WTC11 (cell line): ENCODE measurements at regions not wholly inside any gene's neighbourhood (a gene's known extent, or its start where the extent isn't known, plus 50 kb on each side); places are given as distances from the start of the nearest gene placed in this dataset.

Experiments
- ATAC-seq: fragments of 200-7000 bp; cut with Tn5 transposase; 2 replicates; pipeline ENCODE4 v1.10.0; 2021; ENCODE audit warnings: mild to moderate bottlenecking, moderate library complexity
- CTCF ChIA-PET: fragments of 300-600 bp; sonication (Branson Sonifier 250); formaldehyde crosslinking; loops from one replicate; lab custom pipeline; 2021; ENCODE audit warnings: antibody characterized with exemption; lab: Charles Lee
- POLR2A ChIA-PET: fragments of 350-600 bp; sonication (Branson Sonifier 250); formaldehyde crosslinking; loops from one replicate; lab custom pipeline; 2021; ENCODE audit warnings: antibody characterized with exemption; lab: Charles Lee
- DNase-seq: peaks from one replicate; pipeline ENCODE4 v3.0.0; 2021; ENCODE audit warnings: low spot score
- H3K27ac Mint-ChIP-seq: 2 replicates; pipeline ENCODE4 v1.8.0; 2021; ENCODE audit warnings: mixed read lengths
- H3K27me3 Mint-ChIP-seq: 2 replicates; pipeline ENCODE4 v1.8.0; 2021; ENCODE audit warnings: low read depth, mild to moderate bottlenecking, moderate library complexity, mixed read lengths
- H3K36me3 Mint-ChIP-seq: 2 replicates; pipeline ENCODE4 v1.8.0; 2021; ENCODE audit warnings: mixed read lengths
- H3K4me1 Mint-ChIP-seq: 2 replicates; pipeline ENCODE4 v1.8.0; 2022; ENCODE audit warnings: mixed read lengths
- H3K4me3 Mint-ChIP-seq: 2 replicates; pipeline ENCODE4 v1.8.0; 2021; ENCODE audit warnings: mild to moderate bottlenecking, moderate library complexity, mixed read lengths
- H3K9me3 Mint-ChIP-seq: 2 replicates; pipeline ENCODE4 v1.8.0; 2021; ENCODE audit warnings: mixed read lengths
- AFF4 ChIP-seq: sonication (generic); formaldehyde crosslinking; IDR thresholded peaks from 2 replicates; pipeline ENCODE4 v1.8.1; 2023; ENCODE audit warnings: mild to moderate bottlenecking, missing genetic modification reagents, borderline replicate concordance
- CBFB ChIP-seq: sonication (generic); formaldehyde crosslinking; IDR thresholded peaks from 2 replicates; pipeline ENCODE4 v1.8.1; 2022; ENCODE audit warnings: mild to moderate bottlenecking, low read depth, missing genetic modification reagents
- CDX4 ChIP-seq: fragments of 250-450 bp; sonication (Bioruptor Pico); IDR thresholded peaks from 2 replicates; pipeline ENCODE4 v1.9.0; 2021; ENCODE audit warnings: moderate library complexity, mild to moderate bottlenecking, inconsistent platforms, borderline replicate concordance
- CREM ChIP-seq: sonication (generic); formaldehyde crosslinking; IDR thresholded peaks from 2 replicates; pipeline ENCODE4 v1.8.1; 2022; ENCODE audit warnings: mild to moderate bottlenecking, missing genetic modification reagents, moderate library complexity
- E2F4 ChIP-seq: sonication (generic); formaldehyde crosslinking; IDR thresholded peaks from 2 replicates; pipeline ENCODE4 v1.8.1; 2022; ENCODE audit warnings: low read depth, mild to moderate bottlenecking, moderate library complexity, missing genetic modification reagents, borderline replicate concordance
- ETV6 ChIP-seq: sonication (generic); formaldehyde crosslinking; IDR thresholded peaks from 2 replicates; pipeline ENCODE4 v1.8.1; 2022; ENCODE audit warnings: mild to moderate bottlenecking, missing genetic modification reagents
- FOXP1 ChIP-seq: sonication (generic); formaldehyde crosslinking; IDR thresholded peaks from 2 replicates; pipeline ENCODE4 v1.8.0; 2022; ENCODE audit warnings: missing genetic modification reagents, mild to moderate bottlenecking, moderate library complexity, borderline replicate concordance
- FOXP4 ChIP-seq: sonication (generic); formaldehyde crosslinking; IDR thresholded peaks from 2 replicates; pipeline ENCODE4 v1.8.0; 2022; ENCODE audit warnings: mild to moderate bottlenecking, missing genetic modification reagents
- IRF1 ChIP-seq: sonication (generic); formaldehyde crosslinking; IDR thresholded peaks from 2 replicates; pipeline ENCODE4 v1.8.0; 2023; ENCODE audit warnings: missing genetic modification reagents
- JUN ChIP-seq: sonication (generic); formaldehyde crosslinking; IDR thresholded peaks from 2 replicates; pipeline ENCODE4 v1.8.0; 2023; ENCODE audit warnings: mild to moderate bottlenecking, missing genetic modification reagents
- NFATC4 ChIP-seq: fragments of 250-450 bp; sonication (Bioruptor Pico); IDR thresholded peaks from 2 replicates; pipeline ENCODE4 v1.9.0; 2021; ENCODE audit warnings: mild to moderate bottlenecking
- NR1H2 ChIP-seq: sonication (generic); formaldehyde crosslinking; IDR thresholded peaks from 2 replicates; pipeline ENCODE4 v1.9.0; 2021; ENCODE audit warnings: mild to moderate bottlenecking, moderate library complexity, missing genetic modification reagents
- PRDM15 ChIP-seq: sonication (generic); formaldehyde crosslinking; IDR thresholded peaks from 2 replicates; pipeline ENCODE4 v1.8.0; 2022; ENCODE audit warnings: missing genetic modification reagents
- RORB ChIP-seq: fragments of 250-450 bp; sonication (Bioruptor Pico); IDR thresholded peaks from 2 replicates; pipeline ENCODE4 v1.9.0; 2021; ENCODE audit warnings: mild to moderate bottlenecking
- SMAD4 ChIP-seq: sonication (generic); formaldehyde crosslinking; IDR thresholded peaks from 2 replicates; pipeline ENCODE4 v1.8.0; 2022; ENCODE audit warnings: mild to moderate bottlenecking, missing genetic modification reagents
- SOX15 ChIP-seq: fragments of 250-450 bp; sonication (Bioruptor Pico); IDR thresholded peaks from 2 replicates; pipeline ENCODE4 v1.9.0; 2021; ENCODE audit warnings: mild to moderate bottlenecking
- ZMAT4 ChIP-seq: fragments of 250-450 bp; sonication (Bioruptor Pico); IDR thresholded peaks from 2 replicates; pipeline ENCODE4 v1.9.0; 2021; ENCODE audit warnings: mild to moderate bottlenecking
- ZNF219 ChIP-seq: sonication (generic); formaldehyde crosslinking; IDR thresholded peaks from 2 replicates; pipeline ENCODE4 v1.8.0; 2023; ENCODE audit warnings: missing genetic modification reagents, mild to moderate bottlenecking, borderline replicate concordance
- ZNF263 ChIP-seq: sonication (generic); formaldehyde crosslinking; IDR thresholded peaks from 2 replicates; pipeline ENCODE4 v1.8.1; 2022; ENCODE audit warnings: low read depth, mild to moderate bottlenecking, moderate library complexity, missing genetic modification reagents
- ZNF532 ChIP-seq: fragments of 250-450 bp; sonication (Bioruptor Pico); IDR thresholded peaks from 2 replicates; pipeline ENCODE4 v1.9.0; 2021; ENCODE audit warnings: mild to moderate bottlenecking, borderline replicate concordance

- Mint-ChIP-seq H3K4me1 (peaks cover 16% of the 10 kb centered on the region), H3K27me3 (no peaks in the 10 kb centered on the region), H3K36me3 (no peaks in the 10 kb centered on the region), H3K9me3 (no peaks in the 10 kb centered on the region), H3K27ac (no peak overlapping the region), H3K4me3 (no peak overlapping the region)
- ChIA-PET POLR2A (no interaction called here), CTCF (no interaction called here)
- TF ChIP-seq NFATC4 (no peak), CREM (CRISPR knock-in tag) (no peak), FOXP4 (CRISPR knock-in tag) (no peak), E2F4 (CRISPR knock-in tag) (no peak), ETV6 (no peak), SOX15 (no peak), RORB (no peak), ZNF532 (no peak), IRF1 (CRISPR knock-in tag) (no peak), CDX4 (CRISPR knock-in tag) (no peak), AFF4 (CRISPR knock-in tag) (no peak), CBFB (CRISPR knock-in tag) (no peak), PRDM15 (no peak), ZNF263 (CRISPR knock-in tag) (no peak), ZMAT4 (CRISPR knock-in tag) (no peak), SMAD4 (CRISPR knock-in tag) (no peak), ZNF219 (CRISPR knock-in tag) (no peak), NR1H2 (CRISPR knock-in tag) (no peak), JUN (CRISPR knock-in tag) (no peak), FOXP1 (CRISPR knock-in tag) (no peak)
- DNase-seq (no peak), ATAC-seq (no peak)
Measured at GRCh38 chr6:163665464-163665863, 250.9 kb downstream of the QKI start.
